Stomach (tissue), 8 donors: ENCODE measurements at regions not wholly inside any gene's neighbourhood (a gene's known extent, or its start where the extent isn't known, plus 50 kb on each side); places are given as distances from the start of the nearest gene placed in this dataset.
"Not testable (repeated sequence)": the region's sequence is repeated elsewhere in the genome, so short reads cannot be mapped to it uniquely, and the experiment has no call there.

Source experiments
- DNase-seq, 2 donors: peaks; one replicate each; pipeline versions ENCODE4 v3.0.0 to v3.0.0-alpha.2; 2013 to 2019
- H3K27ac ChIP-seq, 5 donors: fragments of 200-600 bp in 4 of 5; sonication (generic) in 4 of 5; one replicate each; pipeline ENCODE4 v1.5.1; 2013 to 2019; ENCODE audit warnings: mild to moderate bottlenecking in 1 of 5, moderate library complexity in 1 of 5
- H3K27me3 ChIP-seq, 3 donors: fragments of 200-600 bp; sonication (generic); one replicate each; pipeline ENCODE4 v1.5.1; 2017 to 2019; ENCODE audit warnings: mixed run types in 1 of 3
- H3K36me3 ChIP-seq, 4 donors: fragments of 200-600 bp; sonication (generic); 1 replicate in 3 of 4; 2 replicates in 1 of 4; pipeline ENCODE4 v1.5.1; 2016 to 2019
- H3K4me1 ChIP-seq, 4 donors: fragments of 200-600 bp; sonication (generic); one replicate each; pipeline ENCODE4 v1.5.1; 2016 to 2019
- H3K4me3 ChIP-seq, 4 donors: fragments of 200-600 bp; sonication (generic) in 3 of 4; one replicate each; pipeline ENCODE4 v1.5.1; 2016 to 2019; ENCODE audit warnings: mild to moderate bottlenecking in 1 of 4
- H3K9me3 ChIP-seq, 4 donors: fragments of 200-600 bp; sonication (generic); one replicate each; pipeline ENCODE4 v1.5.1; 2016 to 2019
- EP300 ChIP-seq: sonication (generic); formaldehyde crosslinking; IDR thresholded peaks from one replicate; pipeline ENCODE4 v1.6.1; 2017; ENCODE audit warnings: antibody characterized with exemption
- POLR2A ChIP-seq, 4 donors: fragments of 450-650 bp; IDR thresholded peaks; one replicate each; pipeline ENCODE4 v1.6.1; 2016; ENCODE audit warnings: antibody characterized with exemption in 4 of 4, control low read depth in 2 of 4, mild to moderate bottlenecking in 1 of 4, moderate library complexity in 1 of 4
- POLR2AphosphoS5 ChIP-seq, 3 donors: sonication (generic); formaldehyde crosslinking; IDR thresholded peaks; one replicate each; pipeline ENCODE4 v1.6.1; 2016; ENCODE audit warnings: antibody characterized with exemption in 3 of 3
- WGBS, 5 donors: extraction: QIAGEN DNeasy Blood & Tissue Kit in 3 of 5; methylation state at CpG; one replicate each; pipeline versions ENCODE4 v1.1.5 to v1.1.7; 2013 to 2018; 5-methylcytosine and 5-hydroxymethylcytosine counted together
- intact Hi-C: fragments of 100-400 bp; cut with DNase I; formaldehyde crosslinking; loops from one replicate; pipeline ENCODE4 v1.15.1; 2023; ENCODE audit warnings: low total_unique reads
- TF ChIP-seq, protein P1 (sequence below), 7 experiments: fragments of 450-650 bp in 4 of 7; fragments of 200-600 bp in 3 of 7; sonication (generic) in 3 of 7; IDR thresholded peaks; one replicate each; pipeline ENCODE4 v1.5.1; 2016 to 2019; ENCODE audit warnings: antibody characterized with exemption in 7 of 7, control low read depth in 2 of 7, mild to moderate bottlenecking in 1 of 7
- donor health status: healthy with polysubstance abuse.
- donor health status: Bipolar disorder and iron deficiency.
- donor health status: healthy.

DNA sequence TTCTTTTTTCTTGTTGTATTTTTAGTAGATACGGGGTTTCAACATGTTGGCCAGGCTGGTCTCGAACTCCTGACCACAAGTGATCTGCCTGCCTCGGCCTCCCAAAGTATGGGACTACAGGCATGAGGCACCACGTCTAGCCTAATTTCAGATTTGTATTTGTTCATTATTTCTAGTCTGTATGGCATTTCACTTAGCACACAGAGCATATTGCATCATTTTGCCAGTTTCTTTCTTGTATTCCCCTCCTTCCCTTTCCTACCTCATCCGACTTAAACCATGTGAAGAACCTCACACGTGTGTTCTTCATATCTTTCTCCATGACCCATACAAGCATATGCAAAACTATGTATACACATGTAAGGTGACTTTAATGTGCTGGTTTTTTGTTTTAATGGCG, 470.0 kb downstream of the CBLN4 start:
- no peak for TF ChIP-seq POLR2A (IDR thresholded peaks at IDR 0.05)
- TF ChIP-seq EP300: no peak
- TF ChIP-seq POLR2AphosphoS5 (IDR thresholded peaks at IDR 0.05): no peak
- TF ChIP-seq, protein P1, sequence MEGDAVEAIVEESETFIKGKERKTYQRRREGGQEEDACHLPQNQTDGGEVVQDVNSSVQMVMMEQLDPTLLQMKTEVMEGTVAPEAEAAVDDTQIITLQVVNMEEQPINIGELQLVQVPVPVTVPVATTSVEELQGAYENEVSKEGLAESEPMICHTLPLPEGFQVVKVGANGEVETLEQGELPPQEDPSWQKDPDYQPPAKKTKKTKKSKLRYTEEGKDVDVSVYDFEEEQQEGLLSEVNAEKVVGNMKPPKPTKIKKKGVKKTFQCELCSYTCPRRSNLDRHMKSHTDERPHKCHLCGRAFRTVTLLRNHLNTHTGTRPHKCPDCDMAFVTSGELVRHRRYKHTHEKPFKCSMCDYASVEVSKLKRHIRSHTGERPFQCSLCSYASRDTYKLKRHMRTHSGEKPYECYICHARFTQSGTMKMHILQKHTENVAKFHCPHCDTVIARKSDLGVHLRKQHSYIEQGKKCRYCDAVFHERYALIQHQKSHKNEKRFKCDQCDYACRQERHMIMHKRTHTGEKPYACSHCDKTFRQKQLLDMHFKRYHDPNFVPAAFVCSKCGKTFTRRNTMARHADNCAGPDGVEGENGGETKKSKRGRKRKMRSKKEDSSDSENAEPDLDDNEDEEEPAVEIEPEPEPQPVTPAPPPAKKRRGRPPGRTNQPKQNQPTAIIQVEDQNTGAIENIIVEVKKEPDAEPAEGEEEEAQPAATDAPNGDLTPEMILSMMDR (IDR thresholded peaks at IDR 0.05): no peak
- Histone ChIP-seq H3K27me3 (no peaks in the 10 kb centered on the region), H3K4me3 (no peak overlapping the region), H3K36me3 (no peaks in the 10 kb centered on the region), H3K9me3 (no peaks in the 10 kb centered on the region), H3K4me1 (no peaks in the 10 kb centered on the region), H3K27ac (no peak overlapping the region)
- intact Hi-C loops: no loop called here
- no peak for DNase-seq
- 64 to 75% (median 68%) methylated on average over 7 of the region's 7 CpGs for whole genome bisulfite sequencing, 5 donors

DNA sequence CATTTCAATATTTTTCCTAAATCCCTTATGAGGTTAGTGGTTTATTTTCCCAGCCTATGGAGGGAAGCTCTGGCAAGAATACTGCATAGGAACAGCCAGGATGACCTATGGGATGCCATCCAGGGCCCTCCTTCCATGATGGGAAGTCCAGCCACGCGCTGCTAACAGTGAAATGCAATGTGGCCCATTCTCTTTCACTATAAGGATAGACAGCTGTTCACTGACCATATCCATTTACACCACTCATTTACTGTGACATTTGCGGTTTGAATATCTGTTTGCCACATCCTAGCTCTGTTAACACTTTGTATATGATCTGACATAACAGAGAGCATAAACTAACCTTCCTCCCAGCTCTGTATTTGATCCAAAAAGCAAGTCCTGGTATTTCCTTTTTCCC, 471.7 kb downstream of the CBLN4 start:
- Histone ChIP-seq H3K36me3 (no peaks in the 10 kb centered on the region), H3K4me1 (no peaks in the 10 kb centered on the region), H3K4me3 (no peak overlapping the region), H3K27ac (no peak overlapping the region), H3K9me3 (no peaks in the 10 kb centered on the region), H3K27me3 (no peaks in the 10 kb centered on the region)
- TF ChIP-seq POLR2A (IDR thresholded peaks at IDR 0.05) (no peak), EP300 (no peak), POLR2AphosphoS5 (IDR thresholded peaks at IDR 0.05) (no peak)
- TF ChIP-seq, protein P1 (IDR thresholded peaks at IDR 0.05): no peak
- DNase-seq: no peak
- WGBS, 5 donors: 76 to 89% (median 86%) methylated on average over 3 of the region's 3 CpGs
- intact Hi-C loops: no loop called here

DNA sequence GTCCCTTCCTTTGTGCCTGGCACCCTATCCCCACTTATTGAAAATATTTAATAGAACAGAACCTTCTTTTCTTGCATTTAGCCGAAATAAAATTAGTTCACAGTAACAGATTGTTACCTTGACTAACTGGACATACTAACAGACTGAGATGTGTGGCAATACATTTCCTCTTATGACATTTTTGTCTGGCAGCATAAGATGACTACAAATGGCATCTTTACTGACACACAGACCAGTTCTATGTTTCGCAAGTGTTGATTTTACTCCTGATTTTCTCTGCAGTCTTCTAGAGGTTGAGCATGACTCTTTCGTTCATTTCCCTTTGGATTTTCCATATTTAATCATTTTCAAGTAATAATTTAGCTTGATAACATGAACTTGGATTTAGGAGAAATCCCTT, 474.6 kb downstream of the CBLN4 start:
- no peak overlapping the region for H3K27ac ChIP-seq
- no peaks in the 10 kb centered on the region for H3K9me3 ChIP-seq
- no peak overlapping the region for H3K4me3 ChIP-seq
- no peaks in the 10 kb centered on the region for H3K36me3 ChIP-seq
- H3K4me1 ChIP-seq: no peaks in the 10 kb centered on the region
- WGBS, 5 donors: 72 to 84% (median 81%) methylated on average over 3 of the region's 3 CpGs
- DNase-seq: no peak
- TF ChIP-seq, protein P1 (IDR thresholded peaks at IDR 0.05): no peak
- TF ChIP-seq POLR2A (IDR thresholded peaks at IDR 0.05): no peak
- no peak for TF ChIP-seq POLR2AphosphoS5 (IDR thresholded peaks at IDR 0.05)
- no peak for TF ChIP-seq EP300
- H3K27me3 ChIP-seq: no peaks in the 10 kb centered on the region
- intact Hi-C loops: no loop called here

DNA sequence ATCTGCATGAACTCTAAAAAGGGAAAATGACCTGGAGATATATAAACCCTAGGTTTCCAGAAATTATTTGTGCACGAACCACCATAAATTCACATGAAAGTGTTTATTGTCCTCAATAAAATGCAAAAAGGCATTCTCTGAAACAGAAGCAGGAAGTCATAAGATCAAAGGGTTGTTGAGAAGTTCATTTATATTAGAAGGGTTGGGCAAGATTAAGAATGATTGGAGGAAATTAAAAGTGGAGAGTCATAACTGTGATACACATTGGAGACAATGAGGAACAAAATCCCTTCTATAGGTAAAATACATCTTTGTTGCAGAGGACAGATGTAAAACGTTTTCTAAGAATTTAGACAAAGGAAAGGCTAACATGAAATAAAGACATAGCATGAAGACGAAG, 476.8 kb downstream of the CBLN4 start:
- intact Hi-C loops: no loop called here
- WGBS, 5 donors: 38 to 53% (median 47%) methylated on average over 3 of the region's 3 CpGs

DNA sequence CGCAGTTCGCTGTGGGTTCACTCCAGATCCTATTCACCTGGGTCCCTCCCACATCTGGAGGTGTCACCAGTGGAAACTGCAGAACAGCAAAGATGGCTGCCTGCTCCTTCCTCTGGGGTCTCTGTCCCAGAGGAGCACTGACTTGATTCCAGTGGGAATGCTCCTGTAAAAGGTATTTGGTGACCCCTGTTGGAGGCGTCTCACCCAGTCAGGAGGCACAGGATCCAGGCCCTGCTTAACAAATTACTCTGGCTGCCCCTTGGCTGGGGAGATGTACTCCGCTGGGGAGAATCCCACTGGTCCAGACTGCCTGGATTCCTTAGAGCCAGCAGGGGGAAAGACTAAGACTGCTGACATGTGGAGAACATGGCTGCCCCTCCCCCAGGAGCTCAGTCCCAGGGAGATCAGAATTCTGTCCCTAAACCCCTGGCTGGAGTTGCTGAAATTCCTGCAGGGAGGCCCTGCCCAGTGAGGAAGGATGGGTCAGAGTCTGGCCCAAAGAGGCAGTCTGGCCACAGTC, 483.0 kb downstream of the CBLN4 start:
- no peak for DNase-seq
- 69 to 94% (median 88%) methylated on average over 4 of the region's 4 CpGs for WGBS, 5 donors
- intact Hi-C loops: no loop called here
- H3K27me3 ChIP-seq: no peaks in the 10 kb centered on the region
- H3K9me3 ChIP-seq: peaks cover 0 to 23% (median 11%) of the 10 kb centered on the region in 4 donors
- TF ChIP-seq POLR2A (IDR thresholded peaks at IDR 0.05) (no peak), POLR2AphosphoS5 (IDR thresholded peaks at IDR 0.05) (no peak), EP300 (no peak)
- TF ChIP-seq, protein P1 (IDR thresholded peaks at IDR 0.05): no peak
- no peaks in the 10 kb centered on the region for H3K4me1 ChIP-seq
- H3K4me3 ChIP-seq: no peak overlapping the region
- no peak overlapping the region for H3K27ac ChIP-seq
- no peaks in the 10 kb centered on the region for H3K36me3 ChIP-seq

More for the DNA sequence above, 476.8 kb downstream of the CBLN4 start:
- no peak overlapping the region for H3K4me3 ChIP-seq
- no peaks in the 10 kb centered on the region for H3K36me3 ChIP-seq
- H3K9me3 ChIP-seq: no peaks in the 10 kb centered on the region
- no peak overlapping the region for H3K27ac ChIP-seq
- no peak for TF ChIP-seq EP300
- TF ChIP-seq POLR2AphosphoS5 (IDR thresholded peaks at IDR 0.05): no peak
- TF ChIP-seq POLR2A (IDR thresholded peaks at IDR 0.05): no peak
- H3K4me1 ChIP-seq: no peaks in the 10 kb centered on the region
- no peaks in the 10 kb centered on the region for H3K27me3 ChIP-seq
- no peak for DNase-seq

DNA sequence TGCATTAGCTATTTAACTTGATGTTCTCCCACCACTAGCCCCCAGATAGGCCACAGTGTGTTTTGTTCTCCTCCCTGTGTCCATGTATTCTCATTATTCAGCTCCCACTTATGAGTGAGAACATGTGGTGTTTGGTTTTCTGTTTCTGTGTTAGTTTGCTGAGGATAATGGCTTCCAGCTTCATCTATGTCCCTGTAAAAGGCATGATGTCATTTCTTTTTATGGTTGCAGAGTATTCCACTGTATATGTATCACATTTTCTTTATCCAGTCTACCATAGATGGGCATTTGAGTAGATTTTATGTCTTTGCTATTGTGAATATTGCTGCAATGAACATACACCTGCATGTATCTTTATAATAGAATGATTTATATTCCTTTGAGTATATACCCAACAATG, 487.7 kb downstream of the CBLN4 start:
- DNase-seq, H3K4me1 ChIP-seq, H3K4me3 ChIP-seq, intact Hi-C loops, H3K27ac ChIP-seq, H3K27me3 ChIP-seq, H3K36me3 ChIP-seq: not testable (repeated sequence)
- H3K9me3 ChIP-seq: peaks cover 0 to 14% (median 4%) of the 10 kb centered on the region in 4 donors
